Fibroblast of skin of scalp (primary cell): ENCODE measurements at regions not wholly inside any gene's neighbourhood (a gene's known extent, or its start where the extent isn't known, plus 50 kb on each side); places are given as distances from the start of the nearest gene placed in this dataset.

ENCODE experiments used
- DNase-seq: peaks from one replicate; pipeline ENCODE4 v3.0.0-alpha.2; 2013

GRCh38 chr3:117526470-117527079 lies 817.0 kb downstream of the TUSC7 start:
- DNase-seq = peak; percentile 50

- no peak for DNase-seq
Observed at GRCh38 chr3:117527346-117527745, 817.8 kb downstream of the TUSC7 start.

GRCh38 chr3:117528688-117529087 lies 819.1 kb downstream of the TUSC7 start:
- no peak for DNase-seq

DNA sequence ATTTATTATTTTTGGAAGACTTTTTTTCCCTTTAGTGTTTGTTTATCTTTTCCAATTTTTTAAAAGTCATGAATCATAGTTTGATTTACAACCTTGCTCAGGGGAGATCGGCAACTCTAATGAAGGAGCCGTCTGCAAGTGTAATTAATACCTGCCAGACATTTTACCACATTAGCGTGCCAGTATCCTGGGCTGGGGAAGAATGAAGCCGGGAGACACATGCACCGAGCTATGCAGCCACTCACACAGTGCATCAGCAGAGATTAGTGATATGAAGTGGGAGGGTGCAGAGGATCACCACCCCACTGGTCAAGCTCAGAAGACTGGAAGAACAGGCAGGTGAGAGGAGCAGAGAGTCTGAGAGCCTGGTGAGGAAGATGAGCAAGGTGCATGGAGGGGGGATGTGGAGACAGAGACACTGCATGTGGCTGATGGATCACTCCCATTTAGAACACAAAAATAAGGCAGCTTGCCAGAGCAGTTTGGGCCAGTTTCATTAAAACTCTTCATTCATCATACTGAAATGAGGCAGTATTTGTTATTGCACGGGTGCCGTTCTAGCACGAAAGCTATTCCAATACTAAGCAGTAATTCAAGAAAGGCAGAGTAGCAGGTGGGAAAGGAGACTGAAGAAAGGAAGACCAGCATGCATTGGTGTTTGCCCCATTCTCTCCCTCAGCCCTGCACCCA lies 821.6 kb downstream of the TUSC7 start:
- no peak for DNase-seq

- DNase-seq = no peak
Observed at GRCh38 chr3:117532268-117532667, 822.7 kb downstream of the TUSC7 start.

DNA sequence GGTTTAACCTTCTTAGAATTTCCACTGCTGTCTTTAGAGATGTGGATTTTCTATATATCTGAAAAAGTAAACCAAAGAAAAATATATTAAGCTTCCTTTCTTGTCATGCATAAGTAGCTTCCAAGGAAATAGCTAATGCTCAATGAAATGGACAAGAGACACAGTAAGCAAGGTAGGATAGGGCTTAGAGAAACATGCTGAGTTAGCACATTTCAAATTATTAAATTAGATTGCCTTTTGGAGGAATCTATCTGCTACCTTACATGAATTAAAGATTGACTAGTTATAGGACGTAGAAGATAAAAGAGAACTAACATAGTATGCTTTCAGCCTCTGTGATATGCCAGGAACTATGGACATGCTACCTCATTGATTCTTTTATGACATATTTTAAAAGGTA lies 824.6 kb downstream of the TUSC7 start:
- no peak for DNase-seq

- no peak for DNase-seq
Observed at GRCh38 chr3:117536006-117536405, 826.4 kb downstream of the TUSC7 start.

DNA sequence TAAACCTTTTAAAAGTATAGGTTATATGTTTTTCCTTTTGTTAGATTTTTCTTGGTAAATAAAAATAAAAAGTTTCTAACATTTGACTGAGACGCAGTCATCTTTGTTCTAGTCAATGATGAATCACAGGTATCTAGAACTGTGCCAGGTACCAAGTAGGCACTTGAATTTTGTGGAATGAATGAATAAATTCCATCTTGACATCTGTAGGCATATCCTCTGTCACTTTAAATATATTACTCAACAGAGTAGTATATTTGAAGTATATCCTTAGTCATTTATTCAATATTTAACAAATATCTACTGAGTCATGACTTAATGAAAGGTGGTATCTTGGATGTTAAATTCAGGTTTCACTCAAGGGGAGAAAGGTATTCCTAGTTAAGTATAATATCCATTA lies 828.4 kb downstream of the TUSC7 start:
- no peak for DNase-seq

DNA sequence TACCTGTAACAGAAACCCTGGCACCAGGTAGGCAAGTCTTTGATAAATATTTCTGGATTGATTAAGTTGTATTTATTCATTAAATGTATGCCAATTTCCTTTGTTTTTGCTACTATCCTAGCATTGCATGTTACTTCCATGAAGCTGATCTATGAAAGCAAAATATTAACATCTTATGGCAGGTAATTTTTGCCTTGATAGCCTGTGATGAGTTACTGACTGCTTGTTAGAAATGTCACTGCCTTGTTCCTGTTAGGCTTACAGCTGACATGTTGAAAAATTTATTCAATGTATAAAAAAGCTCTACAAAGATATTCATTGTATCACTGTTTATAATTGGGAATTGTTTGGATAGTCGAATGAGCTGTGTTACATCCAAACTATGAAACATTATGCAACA lies 830.1 kb downstream of the TUSC7 start:
- DNase-seq = no peak

DNA sequence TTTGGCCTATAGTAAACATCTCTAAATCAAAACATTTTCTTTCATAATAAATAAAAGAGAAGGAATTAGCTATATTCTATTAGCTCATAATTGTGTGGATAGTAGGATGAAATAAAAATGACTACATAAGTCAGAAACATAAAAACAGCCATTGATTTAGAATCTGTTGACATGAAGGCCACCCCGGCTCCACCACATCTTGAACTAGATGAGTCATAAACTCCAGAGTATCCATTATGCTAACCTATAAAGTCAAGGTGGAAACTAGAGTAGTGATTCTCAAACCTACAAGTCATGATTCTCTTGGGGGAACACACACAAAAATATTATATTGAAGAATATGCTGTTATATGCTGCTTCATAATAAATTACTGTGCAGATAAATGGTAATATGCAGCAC lies 831.0 kb downstream of the TUSC7 start:
- DNase-seq = peak; percentile 7

DNA sequence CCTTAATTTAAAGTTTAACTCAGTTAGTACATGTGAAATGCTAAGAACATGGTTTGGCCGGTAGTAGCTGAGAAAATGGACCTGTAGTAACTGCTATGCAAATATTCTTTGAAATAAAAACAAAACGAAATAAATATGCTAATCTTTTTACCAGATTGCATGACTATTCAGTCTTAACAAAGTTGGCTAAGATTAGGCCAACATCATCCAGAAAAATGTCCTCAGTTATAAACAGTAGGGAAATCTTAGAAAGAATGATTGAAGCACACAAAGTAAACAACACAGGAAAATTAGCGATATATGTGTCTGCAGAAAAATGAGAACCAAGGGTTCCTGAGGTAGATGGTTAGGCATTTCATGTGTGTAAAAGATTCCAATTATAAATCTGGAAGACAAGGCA lies 832.1 kb downstream of the TUSC7 start:
- DNase-seq = no peak

- DNase-seq = no peak
Observed at GRCh38 chr3:117543521-117543920, 833.9 kb downstream of the TUSC7 start.

GRCh38 chr3:117545484-117545883 lies 835.9 kb downstream of the TUSC7 start:
- no peak for DNase-seq

- DNase-seq = peak; percentile 86
Observed at GRCh38 chr3:117547956-117548550, 838.5 kb downstream of the TUSC7 start.

GRCh38 chr3:117548600-117548999 lies 839.0 kb downstream of the TUSC7 start:
- DNase-seq = peak; percentile 27

GRCh38 chr3:117549716-117550115 lies 840.1 kb downstream of the TUSC7 start:
- DNase-seq = no peak

DNA sequence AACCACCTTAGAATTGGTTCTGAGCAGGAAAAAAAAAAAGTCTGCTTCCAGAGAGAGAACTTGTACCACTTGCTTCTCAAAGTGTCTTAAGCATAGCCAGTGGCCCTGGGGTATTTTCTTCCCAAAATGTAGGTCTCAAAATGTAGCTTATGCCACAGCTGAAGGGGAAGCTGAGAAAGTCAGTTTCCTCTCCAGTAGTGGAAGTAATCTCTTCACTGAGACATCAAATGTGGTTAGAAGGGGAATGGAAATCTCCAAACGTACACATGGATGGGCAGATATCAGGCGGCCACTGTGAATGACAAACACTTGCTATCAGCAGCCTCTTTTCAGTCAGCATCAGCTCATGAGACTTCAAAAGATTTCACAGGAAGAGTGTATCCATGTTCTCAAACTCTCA lies 841.2 kb downstream of the TUSC7 start:
- no peak for DNase-seq

DNA sequence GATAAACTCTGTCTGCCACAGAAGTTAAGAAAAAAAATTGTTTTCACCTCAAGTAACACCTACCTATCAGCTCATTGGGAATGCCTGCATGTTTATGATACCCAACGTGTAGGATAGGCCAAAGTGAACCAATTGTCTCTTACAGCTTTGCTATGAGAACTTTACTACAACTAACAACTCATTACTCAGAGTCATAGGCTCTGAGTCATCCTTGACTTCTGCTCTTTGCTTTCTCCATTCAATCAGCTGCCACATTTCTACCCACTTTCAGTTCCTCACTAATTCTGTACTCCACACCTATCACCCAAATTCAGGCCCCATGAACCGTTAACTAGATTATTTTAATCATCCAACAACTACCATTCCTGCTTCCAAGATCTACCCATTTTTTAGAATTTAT lies 843.9 kb downstream of the TUSC7 start:
- DNase-seq = peak; percentile 15

DNA sequence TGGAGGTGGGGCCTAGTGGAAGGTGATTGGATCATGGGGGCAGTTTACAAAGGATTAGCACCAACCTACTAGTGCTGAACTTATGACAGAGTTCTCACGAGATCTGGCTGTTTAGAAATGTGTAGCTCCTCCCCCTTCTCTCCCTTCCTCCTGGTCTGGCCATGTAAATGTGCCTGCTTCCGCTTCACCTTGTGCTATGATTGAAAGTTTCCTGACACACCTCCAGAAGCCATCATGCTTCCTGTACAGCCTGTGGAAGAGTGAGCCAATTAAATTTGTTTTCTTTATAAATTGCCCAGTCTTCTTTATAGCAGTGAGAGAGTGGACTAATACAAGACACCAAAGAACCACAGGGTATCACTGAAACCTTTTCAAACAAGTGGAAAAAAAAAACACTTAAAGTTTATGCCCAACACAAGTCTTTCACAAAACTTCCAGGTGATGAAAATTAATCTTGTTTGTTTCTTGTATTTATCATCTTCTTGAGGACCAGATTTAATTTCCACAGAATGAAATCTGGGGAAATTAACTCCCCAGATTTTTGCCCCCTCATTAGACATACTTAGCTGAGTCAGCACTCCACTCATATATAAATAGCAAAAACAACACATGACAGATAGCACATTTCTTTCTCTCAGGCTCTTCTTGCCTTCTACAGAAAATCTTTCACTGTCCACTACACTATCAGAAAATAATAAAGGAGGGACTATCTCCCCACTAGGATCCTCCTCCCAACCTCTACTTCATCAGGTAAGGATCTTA lies 847.2 kb downstream of the TUSC7 start:
- DNase-seq = no peak

- no peak for DNase-seq
Observed at GRCh38 chr3:117557464-117558090, 848.0 kb downstream of the TUSC7 start.

- DNase-seq = no peak
Observed at GRCh38 chr3:117558681-117559080, 849.1 kb downstream of the TUSC7 start.

GRCh38 chr3:117562000-117562399 lies 852.4 kb downstream of the TUSC7 start:
- DNase-seq = no peak

DNA sequence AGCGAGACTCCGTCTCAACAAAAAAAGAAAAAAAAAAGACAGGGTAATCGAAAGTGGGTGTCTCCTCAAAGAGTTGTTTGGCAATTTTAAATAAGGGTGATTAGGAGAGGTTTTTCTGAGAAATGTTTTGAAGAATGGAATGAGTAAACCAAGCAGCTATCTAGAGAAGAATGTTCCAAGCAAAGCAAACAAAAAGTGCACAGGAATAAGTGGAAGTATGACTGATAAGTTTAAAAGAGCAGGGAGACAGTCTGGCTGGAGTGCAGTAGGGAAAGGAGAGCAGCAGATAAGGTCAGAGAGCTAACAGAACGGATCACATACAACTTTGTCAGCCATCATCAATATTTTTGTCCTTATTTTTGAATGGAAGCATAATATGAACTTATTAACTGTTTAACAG lies 853.5 kb downstream of the TUSC7 start:
- DNase-seq = no peak
